Heart right ventricle (tissue), 16 donors: ENCODE measurements at regions not wholly inside any gene's neighbourhood (a gene's known extent, or its start where the extent isn't known, plus 50 kb on each side); places are given as distances from the start of the nearest gene placed in this dataset.
"Not testable (repeated sequence)": the region's sequence is repeated elsewhere in the genome, so short reads cannot be mapped to it uniquely, and the experiment has no call there.

Experiments used
- ATAC-seq, 8 donors: fragments of 200-7000 bp; cut with Tn5 transposase; one replicate each; pipeline ENCODE4 v1.9.1; 2020; ENCODE audit warnings: mild to moderate bottlenecking in 8 of 8, moderate library complexity in 8 of 8, moderate number of reproducible peaks in 1 of 8
- DNase-seq, 2 donors: peaks; one replicate each; pipeline ENCODE4 v3.0.0-alpha.2; 2020
- H3K27ac ChIP-seq, 10 donors: fragments of 200-600 bp; sonication (generic) in 2 of 10; one replicate each; pipeline versions ENCODE4 v1.5.0 to v1.8.0; 2020 to 2022; ENCODE audit warnings: mild to moderate bottlenecking in 3 of 10
- H3K27me3 ChIP-seq, 7 donors: fragments of 200-600 bp; one replicate each; pipeline ENCODE4 v1.8.0; 2021 to 2022; ENCODE audit warnings: mild to moderate bottlenecking in 2 of 7
- H3K36me3 ChIP-seq, 9 donors: fragments of 200-600 bp; sonication (generic) in 1 of 9; one replicate each; pipeline versions ENCODE4 v1.5.0 to v1.8.0; 2020 to 2022; ENCODE audit warnings: mild to moderate bottlenecking in 2 of 9
- H3K4me1 ChIP-seq, 9 donors: fragments of 200-600 bp; sonication (generic) in 1 of 9; one replicate each; pipeline versions ENCODE4 v1.5.0 to v1.8.0; 2020 to 2022; ENCODE audit warnings: mild to moderate bottlenecking in 4 of 9
- H3K4me3 ChIP-seq, 10 donors: fragments of 200-600 bp; sonication (generic) in 2 of 10; one replicate each; pipeline versions ENCODE4 v1.5.0 to v1.8.0; 2020 to 2022; ENCODE audit warnings: mild to moderate bottlenecking in 7 of 10, moderate library complexity in 2 of 10
- H3K9me3 ChIP-seq, 11 donors: fragments of 200-600 bp in 10 of 11; sonication (generic) in 2 of 11; one replicate each; pipeline versions ENCODE4 v1.5.0 to v1.8.0; 2013 to 2022; ENCODE audit warnings: mild to moderate bottlenecking in 2 of 11, control low read depth in 1 of 11, moderate library complexity in 1 of 11
- CTCF ChIP-seq, 9 donors: fragments of 200-600 bp; sonication (generic) in 2 of 9; IDR thresholded peaks; one replicate each; pipeline versions ENCODE4 v1.5.0 to v1.8.0; 2021 to 2022; ENCODE audit warnings: antibody characterized with exemption in 9 of 9, mild to moderate bottlenecking in 5 of 9, moderate library complexity in 1 of 9
- WGBS, 2 donors: extraction: QIAGEN DNeasy Blood & Tissue Kit; methylation state at CpG; one replicate each; pipeline ENCODE4 v1.1.7; 2013; ENCODE audit warnings: inconsistent platforms in 1 of 2; 5-methylcytosine and 5-hydroxymethylcytosine counted together
- intact Hi-C, 10 donors: fragments of 100-400 bp; cut with DNase I; formaldehyde crosslinking; loops; one replicate each; pipeline versions ENCODE4 v1.11.1 to v1.14.2; 2022
- donor health status: Arrhythmogenic right ventricular cardiomyopathy.
- donor health status: ischemic (EF 13 %, LVEDD 7.1; RV severe dilation, severe dysfunction).
- donor health status: healthy with polysubstance abuse.
- donor health status: DM: no; HTN: yes; CAD: no.
- donor health status: DM: no; HTN: no; CAD: no.
- donor health status: ischemic (EF 25% LVEDD 6.9; RV normal size, moderate dysfunction).
- donor health status: ischemic (EF 25% LVEDD 5.7; RV mildly dilated, moderate dysfunction).
- donor health status: healthy.
- donor health status: DM: yes; HTN: yes; CAD: no.
- donor health status: Ischemic cardiomyopathy.
- donor health status: ischemic (EF 35%, LVEDD 5.7; RV mildly dilated, moderate dysfunction).
- donor health status: nonischemic (EF 11% LVEDD 7.7; RV severe dilation, severe dysfunction).
- donor health status: DM: yes; HTN: yes; CAD: no.
- donor health status: PGD.
- donor health status: ischemic (EF 29% LVEDD 5.4; RV normal size, mild dysfunction).
- donor health status: nonischemic (EF 23%, LVEDD 6.1; RV moderate dilation, normal function).

GRCh38 chr10:109668154-109668665 is 255.1 kb downstream of the XPNPEP1 start:
- DNase-seq (no peak), ATAC-seq (no peak)
- Histone ChIP-seq H3K4me1 (no peaks in the 10 kb centered on the region), H3K27me3 (peaks cover 0 to 6% (median 0%) of the 10 kb centered on the region in 7 donors), H3K4me3 (no peak overlapping the region), H3K9me3 (peaks cover 0 to 4% (median 0%) of the 10 kb centered on the region in 11 donors), H3K36me3 (no peaks in the 10 kb centered on the region), H3K27ac (no peak overlapping the region)
- intact Hi-C loops = no loop called here
- 53 to 63% methylated on average over 5 of the region's 5 CpGs for WGBS, 2 donors
- no peak for TF ChIP-seq CTCF (IDR thresholded peaks at IDR 0.05)

DNA sequence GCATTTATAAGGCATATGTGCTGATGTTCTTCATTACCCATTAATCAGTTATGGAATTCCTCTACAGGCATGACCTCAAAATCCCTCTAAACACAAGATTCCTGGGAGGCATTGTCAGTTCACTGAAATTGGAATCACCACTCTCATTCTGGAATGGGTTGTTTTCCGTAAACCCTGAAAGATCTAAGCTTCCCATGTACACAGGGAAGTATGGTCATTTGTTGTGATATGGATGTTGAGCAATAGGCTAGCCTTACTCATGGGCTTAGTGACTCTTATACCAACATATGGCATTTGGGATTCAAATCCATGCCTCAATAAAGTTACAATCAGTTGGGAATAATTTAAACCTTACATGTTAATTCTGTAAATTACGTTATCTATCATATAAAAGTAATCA is 258.0 kb downstream of the XPNPEP1 start:
- TF ChIP-seq CTCF (IDR thresholded peaks at IDR 0.05) = no peak
- Histone ChIP-seq H3K27me3 (no peaks in the 10 kb centered on the region), H3K36me3 (no peaks in the 10 kb centered on the region), H3K4me1 (no peaks in the 10 kb centered on the region), H3K27ac (no peak overlapping the region), H3K4me3 (no peak overlapping the region), H3K9me3 (peaks cover 0 to 9% (median 0%) of the 10 kb centered on the region in 11 donors)
- DNase-seq (no peak), ATAC-seq (no peak)
- intact Hi-C loops = no loop called here
- 82 to 90% methylated on average over 2 of the region's 2 CpGs for WGBS, 2 donors

DNA sequence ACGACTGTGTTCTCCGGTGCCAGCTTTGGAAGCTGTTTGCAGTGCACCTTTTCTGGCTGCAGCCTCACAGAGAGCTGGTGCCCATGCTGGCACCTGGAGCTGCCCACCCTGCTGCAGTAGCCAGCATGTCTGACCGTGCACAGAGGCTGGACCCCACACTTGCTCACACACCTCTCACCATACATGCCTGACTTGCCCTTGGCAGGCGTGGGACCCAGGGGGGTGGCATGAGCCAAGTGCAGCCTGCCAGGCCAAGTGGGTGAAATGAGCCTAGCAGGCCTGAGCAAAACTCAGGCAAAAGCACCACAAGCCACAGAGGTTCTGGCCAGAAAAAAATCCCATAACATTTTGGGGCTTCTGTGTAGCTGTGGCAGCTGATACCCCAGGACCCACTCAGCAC is 258.8 kb downstream of the XPNPEP1 start:
- 91% methylated on average over 4 of the region's 4 CpGs for WGBS, 2 donors
- no peak for TF ChIP-seq CTCF (IDR thresholded peaks at IDR 0.05)
- Histone ChIP-seq H3K27me3 (no peaks in the 10 kb centered on the region), H3K4me3 (no peak overlapping the region), H3K4me1 (no peaks in the 10 kb centered on the region), H3K9me3 (peaks cover 0 to 9% (median 0%) of the 10 kb centered on the region in 11 donors), H3K36me3 (no peaks in the 10 kb centered on the region), H3K27ac (no peak overlapping the region)
- intact Hi-C loops = no loop called here
- ATAC-seq = no peak
- DNase-seq = no peak

DNA sequence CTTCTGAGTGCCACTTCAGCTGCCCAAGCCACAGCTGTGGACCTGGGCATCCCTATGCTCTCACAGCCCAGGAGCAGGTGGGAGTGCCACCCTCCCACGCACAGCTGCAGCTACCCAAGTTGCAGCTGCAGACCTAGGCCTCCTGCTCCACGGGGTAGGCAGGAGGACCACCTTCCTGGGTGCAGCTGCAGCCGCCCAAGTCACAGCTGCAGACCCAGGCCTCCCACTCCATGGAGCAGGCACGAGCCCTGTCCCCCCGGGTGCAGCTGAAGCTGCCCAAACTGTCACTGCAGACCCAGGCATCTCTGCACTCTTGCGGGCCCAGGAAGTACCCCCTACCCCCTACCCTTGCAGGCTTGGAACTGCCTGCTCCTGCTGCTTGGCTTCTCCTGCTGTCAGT is 260.2 kb downstream of the XPNPEP1 start:
- TF ChIP-seq CTCF (IDR thresholded peaks at IDR 0.05) = no peak
- H3K36me3 ChIP-seq = no peaks in the 10 kb centered on the region
- no peak overlapping the region for H3K27ac ChIP-seq
- H3K9me3 ChIP-seq = peaks cover 0 to 9% (median 0%) of the 10 kb centered on the region in 11 donors
- WGBS, 2 donors = 66 to 73% methylated on average over 6 of the region's 6 CpGs
- ATAC-seq (no peak), DNase-seq (no peak)
- H3K27me3 ChIP-seq = no peaks in the 10 kb centered on the region
- H3K4me1 ChIP-seq = no peaks in the 10 kb centered on the region
- intact Hi-C loops = no loop called here
- H3K4me3 ChIP-seq = no peak overlapping the region

GRCh38 chr10:109652612-109653011 is 270.7 kb downstream of the XPNPEP1 start:
- H3K36me3 ChIP-seq, H3K4me3 ChIP-seq, H3K4me1 ChIP-seq, intact Hi-C loops, H3K9me3 ChIP-seq, ATAC-seq, DNase-seq, H3K27ac ChIP-seq, H3K27me3 ChIP-seq: not testable (repeated sequence)
- WGBS, 2 donors = 79 to 89% methylated on average over 11 to 12 of the region's 12 CpGs
